ENCODE measurements at regions not wholly inside any gene's neighbourhood (a gene's known extent, or its start where the extent isn't known, plus 50 kb on each side); places are given as distances from the start of the nearest gene placed in this dataset.
A peak's percentile ranks its signal among the peaks of the same experiment; 100 is the strongest.

GRCh38 chr17:77414811-77415400, 274.1 kb downstream of the SEC14L1 start:
- DNase-seq (ENCODE audit: low read depth, low spot score), result no peak

- DNase-seq (ENCODE audit: low read depth, low spot score), result no peak
These were observed 275.4 kb downstream of the SEC14L1 start for GRCh38 chr17:77416105-77416713.

- no peak for DNase-seq (ENCODE audit: low read depth, low spot score)
These were observed 276.8 kb downstream of the SEC14L1 start for GRCh38 chr17:77417575-77417974.

- no peak for DNase-seq (ENCODE audit: low read depth, low spot score)
These were observed 277.8 kb downstream of the SEC14L1 start for GRCh38 chr17:77418609-77419008.

GRCh38 chr17:77419095-77419494, 278.3 kb downstream of the SEC14L1 start:
- DNase-seq (ENCODE audit: low read depth, low spot score), result no peak

- no peak for DNase-seq (ENCODE audit: low read depth, low spot score)
These were observed 278.9 kb downstream of the SEC14L1 start for GRCh38 chr17:77419547-77420094.

GRCh38 chr17:77420095-77420803, 279.5 kb downstream of the SEC14L1 start:
- DNase-seq (ENCODE audit: low read depth, low spot score), result no peak

GRCh38 chr17:77420804-77421629, 280.2 kb downstream of the SEC14L1 start:
- peak; percentile 87 for DNase-seq (ENCODE audit: low read depth, low spot score)

GRCh38 chr17:77421630-77421972, 280.8 kb downstream of the SEC14L1 start:
- no peak for DNase-seq (ENCODE audit: low read depth, low spot score)

- no peak for DNase-seq (ENCODE audit: low read depth, low spot score)
These were observed 281.5 kb downstream of the SEC14L1 start for GRCh38 chr17:77422104-77422747.

GRCh38 chr17:77422748-77423113, 282.0 kb downstream of the SEC14L1 start:
- no peak for DNase-seq (ENCODE audit: low read depth, low spot score)

- peak; percentile 92 for DNase-seq (ENCODE audit: low read depth, low spot score)
These were observed 283.1 kb downstream of the SEC14L1 start for GRCh38 chr17:77423589-77424451.

GRCh38 chr17:77424585-77425344, 284.0 kb downstream of the SEC14L1 start:
- DNase-seq (ENCODE audit: low read depth, low spot score), result peak; percentile 93

GRCh38 chr17:77425348-77425747, 284.6 kb downstream of the SEC14L1 start:
- no peak for DNase-seq (ENCODE audit: low read depth, low spot score)

- no peak for DNase-seq (ENCODE audit: low read depth, low spot score)
These were observed 285.2 kb downstream of the SEC14L1 start for GRCh38 chr17:77425791-77426641.

GRCh38 chr17:77426676-77427386, 286.1 kb downstream of the SEC14L1 start:
- DNase-seq (ENCODE audit: low read depth, low spot score), result no peak

- no peak for DNase-seq (ENCODE audit: low read depth, low spot score)
These were observed 286.7 kb downstream of the SEC14L1 start for GRCh38 chr17:77427391-77427991.
